Uterus (tissue), 3 donors: ENCODE measurements at regions not wholly inside any gene's neighbourhood (a gene's known extent, or its start where the extent isn't known, plus 50 kb on each side); places are given as distances from the start of the nearest gene placed in this dataset.

Experiments used
- DNase-seq, 2 donors: peaks; one replicate each; pipeline ENCODE4 v3.0.0-alpha.2; 2019 to 2020
- H3K27ac ChIP-seq, 2 donors: fragments of 200-600 bp; sonication (generic); 1 replicate in 1 of 2; 2 replicates in 1 of 2; pipeline ENCODE4 v1.5.1; 2016 to 2018
- H3K27me3 ChIP-seq, 2 donors: fragments of 200-600 bp; sonication (generic); one replicate each; pipeline ENCODE4 v1.5.1; 2018 to 2019; ENCODE audit warnings: control low read depth in 1 of 2
- H3K36me3 ChIP-seq, 2 donors: fragments of 200-600 bp; sonication (generic); one replicate each; pipeline ENCODE4 v1.5.1; 2019; ENCODE audit warnings: control low read depth in 1 of 2
- H3K4me1 ChIP-seq, 2 donors: fragments of 200-600 bp; sonication (generic); one replicate each; pipeline ENCODE4 v1.5.1; 2018 to 2019; ENCODE audit warnings: control low read depth in 1 of 2
- H3K4me3 ChIP-seq, 2 donors: fragments of 200-600 bp; sonication (generic); 1 replicate in 1 of 2; 2 replicates in 1 of 2; pipeline ENCODE4 v1.5.1; 2018 to 2019; ENCODE audit warnings: mild to moderate bottlenecking in 1 of 2
- H3K9me3 ChIP-seq, 2 donors: fragments of 200-600 bp; sonication (generic); one replicate each; pipeline ENCODE4 v1.5.1; 2019; ENCODE audit warnings: control low read depth in 1 of 2
- CTCF ChIP-seq, 4 experiments: fragments of 200-600 bp in 2 of 4; fragments of 450-650 bp in 2 of 4; sonication (generic) in 2 of 4; IDR thresholded peaks; one replicate each; pipeline ENCODE4 v1.5.1; 2016 to 2019; ENCODE audit warnings: antibody characterized with exemption in 4 of 4, mild to moderate bottlenecking in 2 of 4, moderate library complexity in 1 of 4
- POLR2A ChIP-seq, 2 donors: fragments of 450-650 bp; IDR thresholded peaks; one replicate each; pipeline ENCODE4 v1.6.1; 2016; ENCODE audit warnings: antibody characterized with exemption in 2 of 2, mild to moderate bottlenecking in 1 of 2, moderate library complexity in 1 of 2
- intact Hi-C: fragments of 100-400 bp; cut with DNase I; formaldehyde crosslinking; loops from one replicate; pipeline ENCODE4 v1.15.1; 2023; ENCODE audit warnings: low total_unique reads
- donor health status: DM: yes; HTN: yes; CAD: no.

- H3K9me3 ChIP-seq, result no peaks in the 10 kb centered on the region
- no peaks in the 10 kb centered on the region for H3K36me3 ChIP-seq
- no peaks in the 10 kb centered on the region for H3K27me3 ChIP-seq
- no peak overlapping the region for H3K4me3 ChIP-seq
- no peak for DNase-seq
- no peak for TF ChIP-seq POLR2A (IDR thresholded peaks at IDR 0.05)
- H3K4me1 ChIP-seq, result no peaks in the 10 kb centered on the region
- H3K27ac ChIP-seq, result no peak overlapping the region
- intact Hi-C loops, result no loop called here
Observed at GRCh38 chr13:73157031-73157430, 98.2 kb downstream of the KLF5 start.

- intact Hi-C loops, result no loop called here
- H3K27ac ChIP-seq, result no peak overlapping the region
- DNase-seq, result no peak
- no peak overlapping the region for H3K4me3 ChIP-seq
- no peaks in the 10 kb centered on the region for H3K36me3 ChIP-seq
- H3K4me1 ChIP-seq, result no peaks in the 10 kb centered on the region
- H3K9me3 ChIP-seq, result no peaks in the 10 kb centered on the region
- no peak for TF ChIP-seq POLR2A (IDR thresholded peaks at IDR 0.05)
- no peak for TF ChIP-seq CTCF (IDR thresholded peaks at IDR 0.05)
- no peaks in the 10 kb centered on the region for H3K27me3 ChIP-seq
Observed at GRCh38 chr13:73146707-73147106, 87.9 kb downstream of the KLF5 start.

- no peaks in the 10 kb centered on the region for H3K27me3 ChIP-seq
- intact Hi-C loops, result no loop called here
- H3K36me3 ChIP-seq, result no peaks in the 10 kb centered on the region
- H3K4me1 ChIP-seq, result no peaks in the 10 kb centered on the region
- DNase-seq, result no peak
- TF ChIP-seq POLR2A (IDR thresholded peaks at IDR 0.05), result no peak
- no peak for TF ChIP-seq CTCF (IDR thresholded peaks at IDR 0.05)
- no peak overlapping the region for H3K4me3 ChIP-seq
- no peaks in the 10 kb centered on the region for H3K9me3 ChIP-seq
- H3K27ac ChIP-seq, result no peak overlapping the region
Observed at GRCh38 chr13:73142071-73142470, 83.3 kb downstream of the KLF5 start.

- Histone ChIP-seq H3K9me3 (no peaks in the 10 kb centered on the region), H3K4me1 (no peaks in the 10 kb centered on the region), H3K4me3 (no peak overlapping the region), H3K36me3 (no peaks in the 10 kb centered on the region), H3K27me3 (no peaks in the 10 kb centered on the region), H3K27ac (no peak overlapping the region)
- intact Hi-C loops, result no loop called here
- TF ChIP-seq CTCF (IDR thresholded peaks at IDR 0.05) (no peak), POLR2A (IDR thresholded peaks at IDR 0.05) (no peak)
- DNase-seq, result no peak
Observed at GRCh38 chr13:73141292-73141771, 82.5 kb downstream of the KLF5 start.

- H3K36me3 ChIP-seq, result no peaks in the 10 kb centered on the region
- no peaks in the 10 kb centered on the region for H3K4me1 ChIP-seq
- H3K27me3 ChIP-seq, result no peaks in the 10 kb centered on the region
- intact Hi-C loops, result no loop called here
- H3K4me3 ChIP-seq, result no peak overlapping the region
- no peak for DNase-seq
- no peak for TF ChIP-seq POLR2A (IDR thresholded peaks at IDR 0.05)
- TF ChIP-seq CTCF (IDR thresholded peaks at IDR 0.05), result no peak
- no peaks in the 10 kb centered on the region for H3K9me3 ChIP-seq
- no peak overlapping the region for H3K27ac ChIP-seq
Observed at GRCh38 chr13:73140801-73141200, 82.0 kb downstream of the KLF5 start.
